PC-9 (cell line): ENCODE measurements at regions not wholly inside any gene's neighbourhood (a gene's known extent, or its start where the extent isn't known, plus 50 kb on each side); places are given as distances from the start of the nearest gene placed in this dataset.
A peak's percentile ranks its signal among the peaks of the same experiment; 100 is the strongest.

Experiments used
- BruUV-seq: library from RNA; stranded (reverse); fragments of 400-500 nt; replicated peaks from 2 replicates; lab custom pipeline; 2021; lab: Mats Ljungman, UMichigan
- CTCF ChIA-PET: fragments of 300-600 bp; sonication (Branson Sonifier 250); formaldehyde crosslinking; loops from one replicate; lab custom pipeline; 2022; ENCODE audit warnings: antibody characterized with exemption; lab: Charles Lee
- POLR2A ChIA-PET: fragments of 300-600 bp; sonication (Branson Sonifier 250); formaldehyde crosslinking; loops from one replicate; lab custom pipeline; 2022; ENCODE audit warnings: antibody characterized with exemption; ENCODE audit not compliant: unreplicated experiment; lab: Charles Lee
- DNase-seq, 2 experiments: peaks; one replicate each; pipeline versions ENCODE4 v3.0.0 to v3.0.0-alpha.2; 2015 to 2022; ENCODE audit warnings: mixed read lengths in 1 of 2
- H2AFZ ChIP-seq: fragments of 200-600 bp; sonication (generic); 2 replicates; pipeline ENCODE4 v1.8.1; 2017; ENCODE audit warnings: antibody characterized with exemption
- H3F3A ChIP-seq: fragments of 200-600 bp; sonication (generic); 2 replicates; pipeline ENCODE4 v1.8.1; 2017; ENCODE audit warnings: antibody characterized with exemption, mild to moderate bottlenecking, low read depth; ENCODE audit not compliant: insufficient read depth
- H3K27ac ChIP-seq: fragments of 200-600 bp; sonication (generic); 2 replicates; pipeline ENCODE4 v1.6.1; 2016; ENCODE audit warnings: mixed run types
- H3K27me3 ChIP-seq: fragments of 200-600 bp; sonication (generic); 2 replicates; pipeline ENCODE4 v1.6.1; 2016; ENCODE audit warnings: low read depth, mixed run types; ENCODE audit not compliant: insufficient read depth
- H3K36me3 ChIP-seq: fragments of 200-600 bp; sonication (generic); 2 replicates; pipeline ENCODE4 v1.6.1; 2016; ENCODE audit warnings: low read depth, mixed run types
- H3K4me1 ChIP-seq: fragments of 200-600 bp; sonication (generic); replicated peaks from 2 replicates; pipeline ENCODE4 v1.6.1; 2016; ENCODE audit warnings: mixed run types; ENCODE audit not compliant: insufficient read depth
- H3K4me2 ChIP-seq: fragments of 200-600 bp; sonication (generic); 2 replicates; pipeline ENCODE4 v1.6.1; 2017; ENCODE audit warnings: mixed run types
- H3K4me3 ChIP-seq: fragments of 200-600 bp; sonication (generic); 2 replicates; pipeline ENCODE4 v1.6.1; 2016; ENCODE audit warnings: mixed run types
- H3K79me2 ChIP-seq: fragments of 200-600 bp; sonication (generic); 2 replicates; pipeline ENCODE4 v1.6.1; 2017; ENCODE audit warnings: low read depth, mixed run types
- H3K9me2 ChIP-seq: fragments of 200-600 bp; sonication (generic); 2 replicates; pipeline ENCODE4 v1.8.1; 2017; ENCODE audit warnings: mild to moderate bottlenecking; ENCODE audit not compliant: insufficient read depth
- H3K9me3 ChIP-seq: fragments of 200-600 bp; sonication (generic); 2 replicates; pipeline ENCODE4 v1.8.1; 2016; ENCODE audit warnings: low read depth; ENCODE audit not compliant: insufficient read depth
- H4K20me1 ChIP-seq: fragments of 200-600 bp; sonication (generic); 2 replicates; pipeline ENCODE4 v1.8.1; 2017; ENCODE audit not compliant: insufficient read depth
- CTCF ChIP-seq: fragments of 200-600 bp; sonication (generic); conservative IDR thresholded peaks from 2 replicates; pipeline ENCODE4 v1.6.1; 2017; ENCODE audit warnings: mixed run types, antibody characterized with exemption, mild to moderate bottlenecking, moderate library complexity
- EZH2 ChIP-seq: fragments of 200-600 bp; sonication (generic); IDR thresholded peaks from 2 replicates; pipeline ENCODE4 v1.8.0; 2017; ENCODE audit warnings: antibody characterized with exemption, low read depth
- intact Hi-C: fragments of 100-400 bp; cut with micrococcal nuclease; formaldehyde crosslinking; loops from one replicate; pipeline ENCODE4 v1.10.0; 2022; ENCODE audit not compliant: unreplicated experiment

GRCh38 chr16:73565925-73566324 lies 518.0 kb upstream of the ZFHX3 start:
- no peaks in the 10 kb centered on the region for H4K20me1 ChIP-seq
- H2AFZ ChIP-seq = no peak overlapping the region
- POLR2A ChIA-PET = no interaction called here
- no peaks in the 10 kb centered on the region for H3K79me2 ChIP-seq
- DNase-seq = no peak
- intact Hi-C loops = loop anchor here (10.0 kb wide), 1 partner anchor 309 kb away; no protein-coding TSS in a partner anchor
- peaks cover 59% of the 10 kb centered on the region for H3K27me3 ChIP-seq
- CTCF ChIA-PET = no interaction called here
- H3K4me3 ChIP-seq = no peak overlapping the region
- no peaks in the 10 kb centered on the region for H3K4me1 ChIP-seq
- no TSS peak for BruUV-seq
- H3K9me3 ChIP-seq = no peaks in the 10 kb centered on the region
- no peaks in the 10 kb centered on the region for H3K36me3 ChIP-seq
- H3K4me2 ChIP-seq = no peak overlapping the region
- H3K27ac ChIP-seq = no peak overlapping the region
- no peaks in the 10 kb centered on the region for H3K9me2 ChIP-seq
- no peaks in the 10 kb centered on the region for H3F3A ChIP-seq
- TF ChIP-seq EZH2 (no peak), CTCF (no peak)

DNA sequence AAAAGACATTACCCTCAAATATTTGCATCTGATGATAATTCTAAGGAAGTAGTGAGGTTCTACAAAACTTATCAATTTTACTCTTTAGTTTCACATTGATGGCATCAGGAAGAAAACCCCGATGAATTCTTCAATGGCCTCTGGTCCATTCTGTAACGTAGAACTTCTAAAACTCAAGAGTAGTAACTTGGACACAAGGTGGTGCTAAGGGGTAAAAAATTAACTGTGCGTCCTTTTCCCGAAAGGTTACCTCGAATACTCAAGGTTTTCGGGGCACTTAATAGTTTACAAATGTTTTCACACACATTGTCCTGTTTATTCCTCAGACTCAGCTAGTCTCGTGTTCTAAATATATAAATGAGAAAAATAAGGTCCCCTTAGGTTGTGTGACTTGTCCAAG lies 517.3 kb upstream of the ZFHX3 start:
- H3F3A ChIP-seq = no peaks in the 10 kb centered on the region
- H3K4me1 ChIP-seq = no peaks in the 10 kb centered on the region
- peaks cover 61% of the 10 kb centered on the region for H3K27me3 ChIP-seq
- H3K27ac ChIP-seq = no peak overlapping the region
- no peak overlapping the region for H3K4me2 ChIP-seq
- H3K79me2 ChIP-seq = no peaks in the 10 kb centered on the region
- TF ChIP-seq CTCF (peak; percentile 44), EZH2 (no peak)
- POLR2A ChIA-PET = no interaction called here
- no TSS peak for BruUV-seq
- no peaks in the 10 kb centered on the region for H3K9me3 ChIP-seq
- DNase-seq = no peak
- H3K4me3 ChIP-seq = no peak overlapping the region
- H3K36me3 ChIP-seq = no peaks in the 10 kb centered on the region
- no peaks in the 10 kb centered on the region for H3K9me2 ChIP-seq
- intact Hi-C loops = loop anchor here (10.0 kb wide), 1 partner anchor 310 kb away; no protein-coding TSS in a partner anchor
- CTCF ChIA-PET = no interaction called here
- no peak overlapping the region for H2AFZ ChIP-seq
- no peaks in the 10 kb centered on the region for H4K20me1 ChIP-seq

DNA sequence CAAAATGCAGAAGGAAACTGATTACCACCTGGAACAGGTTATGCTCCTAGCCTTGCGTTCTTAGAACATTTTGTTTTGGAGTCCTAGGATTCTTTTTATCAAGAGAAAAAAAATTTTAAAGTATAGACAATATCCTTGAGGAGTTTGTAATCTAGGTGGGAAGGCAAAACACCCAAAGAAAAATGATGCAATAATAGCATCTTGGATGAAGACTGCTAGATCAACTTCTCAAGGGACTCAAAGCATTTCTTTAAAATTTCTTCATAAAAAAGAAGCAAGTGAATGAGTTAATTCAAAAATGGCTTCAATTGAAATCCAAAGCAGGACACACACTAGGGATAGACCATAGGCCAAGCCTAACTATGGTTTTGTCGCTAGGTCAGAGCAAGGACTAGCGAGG lies 515.8 kb upstream of the ZFHX3 start:
- TF ChIP-seq EZH2 (no peak), CTCF (no peak)
- H2AFZ ChIP-seq = no peak overlapping the region
- peaks cover 61% of the 10 kb centered on the region for H3K27me3 ChIP-seq
- no peak overlapping the region for H3K4me2 ChIP-seq
- no peaks in the 10 kb centered on the region for H3K79me2 ChIP-seq
- no peaks in the 10 kb centered on the region for H3K9me2 ChIP-seq
- intact Hi-C loops = loop anchor here (10.0 kb wide), 1 partner anchor 311 kb away; no protein-coding TSS in a partner anchor
- no TSS peak for BruUV-seq
- H3K9me3 ChIP-seq = no peaks in the 10 kb centered on the region
- H3K4me1 ChIP-seq = no peaks in the 10 kb centered on the region
- H3K27ac ChIP-seq = no peak overlapping the region
- no peaks in the 10 kb centered on the region for H4K20me1 ChIP-seq
- H3K4me3 ChIP-seq = no peak overlapping the region
- ChIA-PET CTCF (no interaction called here), POLR2A (no interaction called here)
- H3F3A ChIP-seq = no peaks in the 10 kb centered on the region
- no peaks in the 10 kb centered on the region for H3K36me3 ChIP-seq
- DNase-seq = no peak
